ENCODE measurements at regions not wholly inside any gene's neighbourhood (a gene's known extent, or its start where the extent isn't known, plus 50 kb on each side); places are given as distances from the start of the nearest gene placed in this dataset.
"Not testable (repeated sequence)": the region's sequence is repeated elsewhere in the genome, so short reads cannot be mapped to it uniquely, and the experiment has no call there.

- DNase-seq = no peak
Observed at GRCh38 chr13:50131920-50132903, 117.0 kb downstream of the KCNRG start.

- DNase-seq = no peak
Observed at GRCh38 chr13:50132904-50133357, 117.7 kb downstream of the KCNRG start.

- no peak for DNase-seq
Observed at GRCh38 chr13:50133358-50133953, 118.2 kb downstream of the KCNRG start.

GRCh38 chr13:50136226-50136625 lies 121.0 kb downstream of the KCNRG start:
- DNase-seq = no peak

- no peak for DNase-seq
Observed at GRCh38 chr13:50136678-50137077, 121.4 kb downstream of the KCNRG start.

GRCh38 chr13:50139435-50139934 lies 124.2 kb downstream of the KCNRG start:
- DNase-seq = not testable (repeated sequence)

GRCh38 chr13:50140153-50140552 lies 124.9 kb downstream of the KCNRG start:
- DNase-seq = no peak

- no peak for DNase-seq
Observed at GRCh38 chr13:50140581-50141374, 125.5 kb downstream of the KCNRG start.

GRCh38 chr13:50141375-50141975 lies 126.2 kb downstream of the KCNRG start:
- DNase-seq = no peak

- no peak for DNase-seq
Observed at GRCh38 chr13:50144246-50145160, 129.3 kb downstream of the KCNRG start.

GRCh38 chr13:50149214-50149613 lies 134.0 kb downstream of the KCNRG start:
- no peak for DNase-seq

GRCh38 chr13:50149932-50150331 lies 134.7 kb downstream of the KCNRG start:
- DNase-seq = no peak

GRCh38 chr13:50152224-50152623 lies 137.0 kb downstream of the KCNRG start:
- no peak for DNase-seq

GRCh38 chr13:50152655-50153309 lies 137.5 kb downstream of the KCNRG start:
- DNase-seq = no peak

GRCh38 chr13:50153401-50153800 lies 138.2 kb downstream of the KCNRG start:
- no peak for DNase-seq

GRCh38 chr13:50153876-50154275 lies 138.6 kb downstream of the KCNRG start:
- no peak for DNase-seq

- no peak for DNase-seq
Observed at GRCh38 chr13:50154697-50155096, 139.5 kb downstream of the KCNRG start.

- DNase-seq = no peak
Observed at GRCh38 chr13:50156140-50156539, 140.9 kb downstream of the KCNRG start.

- DNase-seq = no peak
Observed at GRCh38 chr13:50156561-50157127, 141.4 kb downstream of the KCNRG start.

GRCh38 chr13:50158385-50159165 lies 143.3 kb downstream of the KCNRG start:
- no peak for DNase-seq

Data from NCI-H524 treated with DMSO at 0.1 percent for 48 hours (cell line).